HG02973 (cell line): ENCODE measurements at regions not wholly inside any gene's neighbourhood (a gene's known extent, or its start where the extent isn't known, plus 50 kb on each side); places are given as distances from the start of the nearest gene placed in this dataset.

Experiments used
- ATAC-seq: cut with Tn5 transposase; IDR thresholded peaks from one replicate; pipeline ENCODE4 v1.9.1; 2021; ENCODE audit warnings: moderate library complexity; ENCODE audit not compliant: unreplicated experiment

GRCh38 chr6:121971931-121972335 lies 427.5 kb upstream of the HSF2 start:
- ATAC-seq: no peak

GRCh38 chr6:121984956-121985355 lies 414.5 kb upstream of the HSF2 start:
- ATAC-seq: no peak

- no peak for ATAC-seq
These were observed 406.1 kb upstream of the HSF2 start for GRCh38 chr6:121993362-121993761.

GRCh38 chr6:121994919-121995318 lies 404.5 kb upstream of the HSF2 start:
- no peak for ATAC-seq

GRCh38 chr6:121998631-121999030 lies 400.8 kb upstream of the HSF2 start:
- no peak for ATAC-seq

- ATAC-seq: no peak
These were observed 399.9 kb upstream of the HSF2 start for GRCh38 chr6:121999456-122000065.

- no peak for ATAC-seq
These were observed 393.8 kb upstream of the HSF2 start for GRCh38 chr6:122005661-122006060.

- ATAC-seq: no peak
These were observed 392.1 kb upstream of the HSF2 start for GRCh38 chr6:122007339-122007738.

- no peak for ATAC-seq
These were observed 391.1 kb upstream of the HSF2 start for GRCh38 chr6:122008101-122008999.

GRCh38 chr6:122009000-122009350 lies 390.5 kb upstream of the HSF2 start:
- ATAC-seq: no peak

GRCh38 chr6:122012578-122012977 lies 386.9 kb upstream of the HSF2 start:
- ATAC-seq: no peak

GRCh38 chr6:122014961-122015360 lies 384.5 kb upstream of the HSF2 start:
- ATAC-seq: no peak

GRCh38 chr6:122020588-122021264 lies 378.7 kb upstream of the HSF2 start:
- ATAC-seq: peak; percentile 98

GRCh38 chr6:122025104-122025503 lies 374.3 kb upstream of the HSF2 start:
- ATAC-seq: no peak

GRCh38 chr6:122026582-122027369 lies 372.7 kb upstream of the HSF2 start:
- no peak for ATAC-seq

GRCh38 chr6:122028933-122029522 lies 370.4 kb upstream of the HSF2 start:
- no peak for ATAC-seq

- ATAC-seq: peak; percentile 92
These were observed 365.8 kb upstream of the HSF2 start for GRCh38 chr6:122033564-122034181.

- no peak for ATAC-seq
These were observed 364.3 kb upstream of the HSF2 start for GRCh38 chr6:122035173-122035572.

- no peak for ATAC-seq
These were observed 359.2 kb upstream of the HSF2 start for GRCh38 chr6:122040261-122040660.

GRCh38 chr6:122042380-122042779 lies 357.1 kb upstream of the HSF2 start:
- ATAC-seq: no peak
